ENCODE measurements at regions not wholly inside any gene's neighbourhood (a gene's known extent, or its start where the extent isn't known, plus 50 kb on each side); places are given as distances from the start of the nearest gene placed in this dataset.

DNA sequence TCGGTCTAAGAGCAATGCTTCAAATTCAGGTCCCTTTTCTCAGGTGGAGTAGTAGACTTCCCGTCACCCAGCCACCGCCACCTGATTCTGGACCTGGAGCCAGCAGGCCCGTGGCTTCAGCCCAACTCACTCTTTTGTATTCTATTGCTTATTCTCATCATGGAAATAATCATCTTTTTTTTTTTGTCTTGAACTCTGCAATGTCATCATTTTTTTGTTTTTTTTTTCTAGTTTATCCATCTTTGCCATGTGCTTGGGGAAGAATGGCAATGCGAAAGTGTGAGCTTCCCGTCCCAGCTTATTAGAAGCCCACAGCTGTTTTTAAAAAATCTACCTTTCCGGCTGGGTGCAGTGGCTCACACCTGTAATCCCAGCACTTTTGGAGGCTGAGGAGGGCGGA is 51.3 kb upstream of the FSTL1 start:
- Histone ChIP-seq H3K9ac (ENCODE audit: low read length) (no peak overlapping the region), H3K4me1 (ENCODE audit: control insufficient read depth, insufficient read depth, low read length) (peaks cover 14% of the 10 kb centered on the region), H3K36me3 (ENCODE audit: control insufficient read depth, insufficient read depth, low read length) (no peaks in the 10 kb centered on the region), H3K27ac (ENCODE audit: low read depth, low read length) (no peak overlapping the region), H3K4me3 (ENCODE audit: low read length) (no peak overlapping the region), H3K27me3 (ENCODE audit: control insufficient read depth, insufficient read depth, low read length) (no peaks in the 10 kb centered on the region)
